Tibial nerve (tissue), 4 donors: ENCODE measurements at regions not wholly inside any gene's neighbourhood (a gene's known extent, or its start where the extent isn't known, plus 50 kb on each side); places are given as distances from the start of the nearest gene placed in this dataset.

Experiments
- DNase-seq, 2 donors: peaks; one replicate each; pipeline ENCODE4 v3.0.0-alpha.2; 2019; ENCODE audit warnings: low spot score in 2 of 2
- H3K27ac ChIP-seq, 4 donors: fragments of 200-600 bp; sonication (generic) in 3 of 4; one replicate each; pipeline ENCODE4 v1.5.1; 2017 to 2019; ENCODE audit warnings: mild to moderate bottlenecking in 1 of 4
- H3K27me3 ChIP-seq, 2 donors: fragments of 200-600 bp; sonication (generic) in 1 of 2; one replicate each; pipeline versions ENCODE4 v1.5.1 to v1.6.0; 2017 to 2019
- H3K36me3 ChIP-seq, 3 donors: fragments of 200-600 bp; sonication (generic); one replicate each; pipeline ENCODE4 v1.5.1; 2018 to 2019
- H3K4me1 ChIP-seq, 4 donors: fragments of 200-600 bp; sonication (generic) in 3 of 4; one replicate each; pipeline ENCODE4 v1.5.1; 2017 to 2019
- H3K4me3 ChIP-seq, 4 donors: fragments of 200-600 bp; sonication (generic) in 3 of 4; one replicate each; pipeline ENCODE4 v1.5.1; 2017 to 2019; ENCODE audit warnings: mild to moderate bottlenecking in 1 of 4, moderate library complexity in 1 of 4
- H3K9me3 ChIP-seq, 4 donors: fragments of 200-600 bp; sonication (generic) in 3 of 4; one replicate each; pipeline ENCODE4 v1.5.1; 2017 to 2019
- EP300 ChIP-seq, 2 donors: sonication (generic); formaldehyde crosslinking; IDR thresholded peaks; one replicate each; pipeline ENCODE4 v1.6.1; 2017; ENCODE audit warnings: antibody characterized with exemption in 2 of 2, mild to moderate bottlenecking in 1 of 2
- POLR2A ChIP-seq, 2 donors: fragments of 450-650 bp; IDR thresholded peaks; one replicate each; pipeline ENCODE4 v1.6.1; 2017; ENCODE audit warnings: antibody characterized with exemption in 2 of 2, mild to moderate bottlenecking in 2 of 2, moderate library complexity in 2 of 2
- WGBS, 2 donors: methylation state at CpG; one replicate each; pipeline ENCODE4 v1.1.5; 2018; 5-methylcytosine and 5-hydroxymethylcytosine counted together
- TF ChIP-seq, protein P1 (sequence below), 5 experiments: fragments of 200-600 bp in 3 of 5; fragments of 450-650 bp in 2 of 5; sonication (generic) in 3 of 5; IDR thresholded peaks; one replicate each; pipeline ENCODE4 v1.5.1; 2016 to 2019; ENCODE audit warnings: antibody characterized with exemption in 5 of 5, mild to moderate bottlenecking in 3 of 5, moderate library complexity in 2 of 5

DNA sequence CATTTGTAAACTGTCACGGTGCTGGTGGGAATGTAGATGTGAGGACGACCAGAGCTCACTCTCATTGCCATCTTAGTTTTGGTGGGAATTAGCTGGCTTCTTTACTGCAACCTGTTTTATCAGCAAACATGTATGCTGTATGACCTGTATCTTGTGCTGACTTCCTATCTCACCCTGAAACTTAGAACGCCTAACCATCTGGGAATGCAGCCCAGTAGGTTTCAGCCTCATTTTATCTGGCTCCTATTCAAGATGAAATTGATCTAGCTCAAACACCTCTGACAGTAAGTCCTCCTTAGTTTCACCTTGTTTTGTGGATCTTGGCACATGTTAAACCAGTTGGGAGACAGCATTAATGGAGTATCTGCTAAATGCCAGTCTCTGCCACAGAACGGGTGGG, 174.6 kb downstream of the HLX start:
- WGBS, 2 donors = 60 to 71% methylated on average over 4 of the region's 4 CpGs
- TF ChIP-seq, protein P1, sequence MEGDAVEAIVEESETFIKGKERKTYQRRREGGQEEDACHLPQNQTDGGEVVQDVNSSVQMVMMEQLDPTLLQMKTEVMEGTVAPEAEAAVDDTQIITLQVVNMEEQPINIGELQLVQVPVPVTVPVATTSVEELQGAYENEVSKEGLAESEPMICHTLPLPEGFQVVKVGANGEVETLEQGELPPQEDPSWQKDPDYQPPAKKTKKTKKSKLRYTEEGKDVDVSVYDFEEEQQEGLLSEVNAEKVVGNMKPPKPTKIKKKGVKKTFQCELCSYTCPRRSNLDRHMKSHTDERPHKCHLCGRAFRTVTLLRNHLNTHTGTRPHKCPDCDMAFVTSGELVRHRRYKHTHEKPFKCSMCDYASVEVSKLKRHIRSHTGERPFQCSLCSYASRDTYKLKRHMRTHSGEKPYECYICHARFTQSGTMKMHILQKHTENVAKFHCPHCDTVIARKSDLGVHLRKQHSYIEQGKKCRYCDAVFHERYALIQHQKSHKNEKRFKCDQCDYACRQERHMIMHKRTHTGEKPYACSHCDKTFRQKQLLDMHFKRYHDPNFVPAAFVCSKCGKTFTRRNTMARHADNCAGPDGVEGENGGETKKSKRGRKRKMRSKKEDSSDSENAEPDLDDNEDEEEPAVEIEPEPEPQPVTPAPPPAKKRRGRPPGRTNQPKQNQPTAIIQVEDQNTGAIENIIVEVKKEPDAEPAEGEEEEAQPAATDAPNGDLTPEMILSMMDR (IDR thresholded peaks at IDR 0.05) = no peak
- TF ChIP-seq EP300 (IDR thresholded peaks at IDR 0.05) (no peak), POLR2A (IDR thresholded peaks at IDR 0.05) (no peak)
- no peaks in the 10 kb centered on the region for H3K4me1 ChIP-seq
- H3K36me3 ChIP-seq = no peaks in the 10 kb centered on the region
- no peak for DNase-seq
- H3K9me3 ChIP-seq = peaks cover 0 to 26% (median 0%) of the 10 kb centered on the region in 4 donors
- H3K27ac ChIP-seq = no peak overlapping the region
- no peaks in the 10 kb centered on the region for H3K27me3 ChIP-seq
- no peak overlapping the region for H3K4me3 ChIP-seq

DNA sequence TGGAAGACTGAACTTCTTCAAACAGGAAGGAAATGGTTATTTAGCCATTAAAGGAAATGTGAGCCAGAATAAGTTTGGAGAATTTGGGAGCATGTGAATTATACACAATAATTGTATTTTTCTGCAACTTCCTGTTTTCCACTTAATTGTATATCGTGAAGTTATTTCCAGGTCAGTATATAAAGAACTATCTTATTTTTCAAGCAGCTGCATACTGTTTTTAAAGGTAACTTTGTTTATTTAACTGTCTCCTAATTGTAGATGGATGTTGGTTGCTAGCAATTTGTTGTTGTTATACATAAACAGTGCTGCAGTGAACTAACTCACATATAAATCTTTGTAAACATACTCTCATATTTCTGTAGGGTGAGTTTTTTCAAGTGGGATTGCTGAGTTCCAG, 180.3 kb downstream of the HLX start:
- H3K9me3 ChIP-seq = peaks cover 0 to 3% (median 0%) of the 10 kb centered on the region in 4 donors
- H3K36me3 ChIP-seq = no peaks in the 10 kb centered on the region
- H3K27ac ChIP-seq = no peak overlapping the region
- H3K27me3 ChIP-seq = no peaks in the 10 kb centered on the region
- no peaks in the 10 kb centered on the region for H3K4me1 ChIP-seq
- no peak overlapping the region for H3K4me3 ChIP-seq
- TF ChIP-seq EP300 (IDR thresholded peaks at IDR 0.05) (no peak), POLR2A (IDR thresholded peaks at IDR 0.05) (no peak)
- TF ChIP-seq, protein P1 (IDR thresholded peaks at IDR 0.05) = no peak
- 41 to 60% methylated on average over 1 of the region's 1 CpG for WGBS, 2 donors
- no peak for DNase-seq

DNA sequence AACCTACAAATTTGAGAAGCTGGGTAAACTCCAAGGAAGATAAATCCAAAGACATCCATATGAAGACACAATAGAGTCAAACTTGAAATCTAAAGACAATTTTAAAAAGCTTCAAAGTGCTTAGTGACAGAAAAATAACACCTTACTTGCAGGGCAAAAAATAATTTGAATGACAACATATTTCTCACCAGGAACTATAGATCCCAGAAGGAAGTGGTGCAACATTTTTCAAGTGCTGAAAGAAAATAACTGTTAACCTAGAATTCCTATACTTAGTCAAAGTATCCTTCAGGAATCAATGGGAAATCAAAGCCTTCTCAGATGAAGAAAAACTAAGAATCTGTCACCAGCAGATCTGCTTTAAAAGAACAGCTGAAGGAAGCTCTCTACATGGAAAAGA, 184.4 kb downstream of the HLX start:
- no peak for DNase-seq
- no peaks in the 10 kb centered on the region for H3K36me3 ChIP-seq
- TF ChIP-seq, protein P1 (IDR thresholded peaks at IDR 0.05) = no peak
- no peak for TF ChIP-seq EP300 (IDR thresholded peaks at IDR 0.05)
- TF ChIP-seq POLR2A (IDR thresholded peaks at IDR 0.05) = no peak

DNA sequence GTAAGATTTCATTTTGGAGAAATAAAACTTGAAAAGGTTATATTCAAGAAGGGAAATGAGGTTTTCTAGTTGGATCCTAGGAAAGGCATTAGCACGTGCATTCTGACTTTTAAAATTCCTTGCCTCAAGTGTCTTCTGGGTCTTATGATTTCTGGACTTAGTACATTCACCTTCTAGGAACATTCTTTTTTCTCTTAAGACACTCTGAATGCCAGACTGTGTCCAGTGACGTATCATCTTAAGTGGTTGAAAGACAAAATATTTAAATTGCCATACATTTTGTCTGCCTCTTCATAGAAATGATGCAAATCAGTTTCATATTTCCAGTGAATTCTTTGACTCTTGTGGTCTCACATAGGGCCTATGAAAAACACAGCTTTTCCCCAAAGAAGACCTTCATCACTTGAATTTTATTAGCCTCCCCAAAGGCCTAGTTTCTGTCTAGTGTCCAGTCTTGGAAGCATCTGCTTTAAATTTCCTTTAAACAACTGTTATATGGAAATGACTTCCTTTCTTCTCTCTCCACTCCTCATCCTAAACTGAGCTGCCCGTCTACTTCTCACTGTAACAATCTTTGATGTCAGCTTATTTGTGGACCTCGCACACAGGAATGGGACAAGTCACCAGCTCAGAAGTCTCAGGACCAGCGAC, 187.2 kb downstream of the HLX start:
- DNase-seq = no peak
- Histone ChIP-seq H3K27me3 (no peaks in the 10 kb centered on the region), H3K27ac (no peak overlapping the region), H3K36me3 (no peaks in the 10 kb centered on the region), H3K9me3 (peaks cover 0 to 3% (median 0%) of the 10 kb centered on the region in 4 donors), H3K4me3 (no peak overlapping the region), H3K4me1 (peaks cover 0 to 3% (median 0%) of the 10 kb centered on the region in 4 donors)
- 75 to 84% methylated on average over 5 of the region's 5 CpGs for WGBS, 2 donors
- TF ChIP-seq POLR2A (IDR thresholded peaks at IDR 0.05) (no peak), EP300 (IDR thresholded peaks at IDR 0.05) (no peak)
- TF ChIP-seq, protein P1 (IDR thresholded peaks at IDR 0.05) = no peak

More for the DNA sequence above, 184.4 kb downstream of the HLX start:
- H3K9me3 ChIP-seq = peaks cover 0 to 3% (median 0%) of the 10 kb centered on the region in 4 donors
- no peak overlapping the region for H3K27ac ChIP-seq
- H3K4me1 ChIP-seq = peaks cover 0 to 3% (median 0%) of the 10 kb centered on the region in 4 donors
- H3K27me3 ChIP-seq = no peaks in the 10 kb centered on the region
- no peak overlapping the region for H3K4me3 ChIP-seq

DNA sequence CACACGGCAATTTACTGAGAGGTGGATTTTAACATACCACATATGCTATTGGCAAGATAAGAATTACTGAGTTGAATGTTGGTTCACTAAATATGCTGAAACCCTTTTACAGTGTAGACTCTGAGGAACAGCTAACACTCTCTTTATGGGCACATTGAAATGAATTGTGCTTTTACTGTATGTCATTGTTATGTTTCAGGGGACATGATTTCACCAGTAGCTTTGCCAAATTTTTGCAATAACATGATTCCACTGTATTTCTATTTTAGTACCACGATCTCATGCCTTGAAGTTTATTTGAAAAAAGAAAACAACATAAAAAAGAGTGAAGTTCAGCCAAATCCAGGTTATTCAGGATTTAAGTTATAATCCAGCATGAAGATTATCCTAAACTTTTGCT, 188.5 kb downstream of the HLX start:
- no peak for TF ChIP-seq EP300 (IDR thresholded peaks at IDR 0.05)
- TF ChIP-seq, protein P1 (IDR thresholded peaks at IDR 0.05) = no peak
- TF ChIP-seq POLR2A (IDR thresholded peaks at IDR 0.05) = no peak
- Histone ChIP-seq H3K27ac (no peak overlapping the region), H3K27me3 (no peaks in the 10 kb centered on the region), H3K4me1 (peaks cover 0 to 3% (median 0%) of the 10 kb centered on the region in 4 donors), H3K36me3 (no peaks in the 10 kb centered on the region), H3K9me3 (peaks cover 0 to 3% (median 0%) of the 10 kb centered on the region in 4 donors), H3K4me3 (no peak overlapping the region)
- no peak for DNase-seq
- 38 to 54% methylated on average over 2 of the region's 2 CpGs for WGBS, 2 donors
